ENCODE measurements at regions not wholly inside any gene's neighbourhood (a gene's known extent, or its start where the extent isn't known, plus 50 kb on each side); places are given as distances from the start of the nearest gene placed in this dataset.

DNA sequence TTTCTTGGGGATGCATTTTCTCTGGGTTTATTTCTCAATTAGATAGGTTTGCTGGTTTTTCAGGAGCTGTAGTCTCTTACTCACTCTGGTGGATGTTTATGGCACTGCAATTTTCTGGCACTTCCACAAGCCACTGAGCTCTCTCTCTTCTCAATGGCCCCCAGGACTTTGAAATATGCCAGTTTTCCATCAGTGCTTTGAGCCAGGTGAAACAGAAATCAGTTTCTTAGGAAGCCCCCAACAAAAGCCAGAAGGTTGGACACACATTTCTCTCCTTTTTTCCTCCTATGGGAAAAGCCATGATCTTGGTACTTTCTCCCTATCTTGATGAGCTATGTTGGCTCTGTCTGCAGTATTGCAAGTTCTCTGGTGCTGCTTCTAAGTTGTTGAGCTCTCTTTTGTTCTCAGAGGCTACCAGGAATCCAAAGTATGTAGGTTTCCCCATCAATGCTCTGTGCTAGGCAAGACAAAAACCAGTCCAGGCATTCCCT is 90.7 kb upstream of the SMIM36 start:
- CTCF ChIA-PET: interaction anchor here (0.5 to 3.8 kb wide), 8 partner anchors 39 to 313 kb away, joined by 3 to 36 read pairs (median 5); no protein-coding TSS in a partner anchor
- peak; percentile 29 for DNase-seq (ENCODE audit: low spot score)
- TF ChIP-seq, protein P1, sequence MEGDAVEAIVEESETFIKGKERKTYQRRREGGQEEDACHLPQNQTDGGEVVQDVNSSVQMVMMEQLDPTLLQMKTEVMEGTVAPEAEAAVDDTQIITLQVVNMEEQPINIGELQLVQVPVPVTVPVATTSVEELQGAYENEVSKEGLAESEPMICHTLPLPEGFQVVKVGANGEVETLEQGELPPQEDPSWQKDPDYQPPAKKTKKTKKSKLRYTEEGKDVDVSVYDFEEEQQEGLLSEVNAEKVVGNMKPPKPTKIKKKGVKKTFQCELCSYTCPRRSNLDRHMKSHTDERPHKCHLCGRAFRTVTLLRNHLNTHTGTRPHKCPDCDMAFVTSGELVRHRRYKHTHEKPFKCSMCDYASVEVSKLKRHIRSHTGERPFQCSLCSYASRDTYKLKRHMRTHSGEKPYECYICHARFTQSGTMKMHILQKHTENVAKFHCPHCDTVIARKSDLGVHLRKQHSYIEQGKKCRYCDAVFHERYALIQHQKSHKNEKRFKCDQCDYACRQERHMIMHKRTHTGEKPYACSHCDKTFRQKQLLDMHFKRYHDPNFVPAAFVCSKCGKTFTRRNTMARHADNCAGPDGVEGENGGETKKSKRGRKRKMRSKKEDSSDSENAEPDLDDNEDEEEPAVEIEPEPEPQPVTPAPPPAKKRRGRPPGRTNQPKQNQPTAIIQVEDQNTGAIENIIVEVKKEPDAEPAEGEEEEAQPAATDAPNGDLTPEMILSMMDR (conservative IDR thresholded peaks at IDR 0.05; ENCODE audit: low read depth): peak; percentile 64
- no peak overlapping the region for H3K27ac ChIP-seq
- POLR2A ChIA-PET (ENCODE audit: low non-redundant PET): no interaction called here

DNA sequence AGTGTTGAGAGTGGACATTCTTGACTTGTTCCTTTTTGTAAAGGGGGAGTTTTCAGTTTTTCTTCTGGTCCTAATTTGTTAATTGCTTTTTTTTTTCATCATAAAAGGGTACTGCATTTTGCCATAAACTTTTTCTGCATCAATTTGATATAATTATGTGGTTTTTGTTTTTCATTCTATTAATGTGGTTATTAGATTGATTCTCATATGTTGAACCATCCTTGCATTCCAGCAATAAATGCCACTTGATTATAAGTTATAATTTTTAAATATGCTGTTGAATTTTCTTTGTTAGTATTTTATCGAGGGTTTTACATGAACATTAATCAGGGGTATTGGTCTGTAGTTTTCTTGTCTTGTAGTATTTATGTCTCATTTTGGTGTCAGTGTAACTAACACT is 87.2 kb upstream of the SMIM36 start:
- ChIA-PET POLR2A (ENCODE audit: low non-redundant PET) (no interaction called here), CTCF (no interaction called here)
- TF ChIP-seq, protein P1 (conservative IDR thresholded peaks at IDR 0.05; ENCODE audit: low read depth): no peak
- no peak for DNase-seq (ENCODE audit: low spot score)
- H3K27ac ChIP-seq: no peak overlapping the region

DNA sequence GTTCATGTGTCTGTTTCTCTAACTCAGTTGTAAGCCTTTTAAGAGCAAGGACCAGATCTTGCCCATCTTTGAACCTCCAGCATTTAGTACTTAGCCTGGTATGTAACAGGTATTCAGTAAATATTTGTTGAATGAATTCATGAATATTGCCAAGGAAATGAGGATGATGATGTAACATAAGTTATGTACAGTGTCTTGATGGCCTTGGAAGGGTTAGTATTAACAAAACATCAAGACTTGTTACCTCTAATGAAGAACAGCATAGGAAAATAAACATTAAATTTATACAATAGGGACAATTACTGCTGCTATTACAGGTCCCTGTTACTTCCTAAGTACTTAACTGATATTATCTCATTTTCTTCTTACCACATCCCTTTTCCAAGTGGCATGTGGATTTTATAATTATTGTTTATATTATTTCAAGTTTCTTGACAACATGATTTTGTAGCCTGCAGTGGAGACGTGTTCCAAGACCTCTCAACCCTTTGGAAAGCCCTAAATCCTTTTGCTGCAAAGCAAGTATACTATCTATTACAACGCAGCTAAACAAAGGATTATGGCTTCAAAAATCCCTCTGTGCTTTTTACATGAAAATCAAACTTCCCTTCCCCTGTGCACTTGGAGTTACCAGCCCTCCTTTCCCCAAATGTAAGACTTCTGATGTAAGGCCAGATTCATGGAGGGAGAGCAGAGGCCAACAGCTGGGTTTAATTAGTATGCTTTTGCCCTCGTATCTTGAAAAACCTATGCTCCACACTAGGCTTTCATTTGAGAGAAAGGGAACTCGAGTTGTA is 77.4 kb upstream of the SMIM36 start:
- ChIA-PET CTCF (no interaction called here), POLR2A (ENCODE audit: low non-redundant PET) (no interaction called here)
- H3K27ac ChIP-seq: no peak overlapping the region
- TF ChIP-seq, protein P1 (conservative IDR thresholded peaks at IDR 0.05; ENCODE audit: low read depth): no peak
- no peak for DNase-seq (ENCODE audit: low spot score)

DNA sequence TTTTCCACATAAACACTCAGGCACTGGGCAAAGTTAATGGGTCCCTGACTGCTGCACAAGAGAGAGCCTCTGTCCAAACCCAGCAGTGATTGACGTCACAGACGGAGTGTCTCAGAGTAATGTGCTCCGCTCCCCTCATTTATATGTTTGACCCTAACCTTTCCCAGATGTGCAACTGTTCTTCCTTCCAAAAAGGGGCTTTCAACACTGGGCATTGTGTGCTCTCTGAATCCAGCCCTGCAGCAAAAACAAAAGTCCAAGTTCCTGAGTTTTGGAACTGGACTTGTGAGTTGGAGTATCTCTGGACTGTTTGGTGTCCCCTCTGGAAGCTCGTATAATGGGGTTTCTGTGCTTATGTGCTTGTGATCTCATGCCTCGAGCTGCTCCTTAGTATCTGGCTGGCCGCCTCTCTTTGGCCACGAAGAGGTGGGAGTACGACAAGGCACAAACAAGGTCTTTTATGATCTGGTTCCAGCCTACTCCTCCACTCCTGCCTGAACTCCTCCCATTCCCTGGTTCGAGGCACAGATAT is 76.4 kb upstream of the SMIM36 start:
- TF ChIP-seq, protein P1 (conservative IDR thresholded peaks at IDR 0.05; ENCODE audit: low read depth): no peak
- ChIA-PET CTCF (no interaction called here), POLR2A (ENCODE audit: low non-redundant PET) (no interaction called here)
- DNase-seq (ENCODE audit: low spot score): no peak
- no peak overlapping the region for H3K27ac ChIP-seq

DNA sequence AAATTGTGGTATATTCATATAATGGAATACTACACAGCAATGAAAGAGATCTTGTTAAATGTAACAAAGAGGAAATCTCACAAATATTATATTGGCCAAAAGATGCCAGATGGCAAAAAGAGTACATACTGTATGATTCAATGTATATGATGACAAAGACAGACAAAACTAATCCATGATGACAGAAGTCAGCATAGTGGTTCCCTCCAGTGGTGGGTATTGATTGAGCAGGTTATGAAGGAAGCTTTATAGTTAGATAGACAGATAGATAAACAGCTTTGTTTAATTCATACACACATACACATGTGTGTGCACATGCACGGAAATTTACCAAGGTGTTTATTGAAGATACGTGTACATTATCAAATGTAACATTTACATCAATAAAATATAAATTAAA is 74.4 kb upstream of the SMIM36 start:
- TF ChIP-seq, protein P1 (conservative IDR thresholded peaks at IDR 0.05; ENCODE audit: low read depth): no peak
- ChIA-PET CTCF (no interaction called here), POLR2A (ENCODE audit: low non-redundant PET) (no interaction called here)
- no peak overlapping the region for H3K27ac ChIP-seq
- DNase-seq (ENCODE audit: low spot score): no peak

GRCh38 chr17:55584861-55585260 is 73.6 kb upstream of the SMIM36 start:
- ChIA-PET POLR2A (ENCODE audit: low non-redundant PET) (no interaction called here), CTCF (no interaction called here)
- TF ChIP-seq, protein P1 (conservative IDR thresholded peaks at IDR 0.05; ENCODE audit: low read depth): no peak
- no peak overlapping the region for H3K27ac ChIP-seq
- no peak for DNase-seq (ENCODE audit: low spot score)

Measured in RWPE1 (cell line).